A172 (cell line): ENCODE measurements at regions not wholly inside any gene's neighbourhood (a gene's known extent, or its start where the extent isn't known, plus 50 kb on each side); places are given as distances from the start of the nearest gene placed in this dataset.
A peak's percentile ranks its signal among the peaks of the same experiment; 100 is the strongest.
"Not testable (repeated sequence)": the region's sequence is repeated elsewhere in the genome, so short reads cannot be mapped to it uniquely, and the experiment has no call there.

ENCODE experiments used
- DNase-seq: peaks from one replicate; pipeline ENCODE4 v3.0.0-alpha.2; 2015; ENCODE audit warnings: low spot score

DNA sequence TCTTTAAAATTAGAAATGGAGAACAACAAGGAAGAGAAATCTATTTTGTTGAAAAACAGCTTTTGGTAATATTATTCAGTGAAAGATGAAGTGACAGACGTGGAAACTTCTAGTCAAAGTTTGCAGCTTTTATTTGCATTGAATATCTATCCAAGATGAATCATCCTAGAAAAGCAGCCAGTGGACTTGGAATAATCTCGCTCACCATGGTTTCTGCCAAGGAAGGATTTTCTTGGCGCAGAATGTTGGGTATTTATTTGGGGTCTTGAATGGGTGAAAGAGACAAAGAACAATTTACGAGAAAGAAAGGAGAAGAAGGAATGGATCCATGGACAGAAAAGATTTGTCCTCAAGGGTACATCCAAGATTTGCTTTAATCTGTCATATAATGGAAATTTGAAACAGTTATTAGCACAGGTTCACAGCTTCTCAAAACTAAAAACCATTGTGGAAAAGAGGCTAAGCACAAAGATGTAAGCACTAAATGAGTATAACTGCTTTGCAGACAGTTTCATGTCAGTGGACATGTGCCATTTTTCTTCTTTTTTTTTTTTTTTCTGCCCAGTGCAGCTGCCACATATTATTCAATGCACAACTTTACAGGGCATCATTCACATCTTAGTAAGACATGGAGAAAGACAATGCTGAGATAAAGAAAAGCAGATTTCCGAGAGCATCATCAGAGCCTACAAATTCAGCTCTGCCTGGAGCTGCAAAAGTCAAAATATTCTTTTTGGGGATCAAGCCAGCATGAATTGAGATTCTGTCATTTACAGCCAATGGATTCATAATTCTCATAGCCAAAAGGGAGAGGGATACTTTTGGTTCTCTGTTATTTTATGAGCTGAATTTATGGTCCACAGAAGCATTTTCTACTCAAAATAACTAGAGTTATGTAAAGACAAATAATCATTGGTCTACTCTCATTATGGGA, 333.7 kb downstream of the DAD1 start:
- no peak for DNase-seq

GRCh38 chr14:22252686-22253085, 336.3 kb downstream of the DAD1 start:
- DNase-seq = no peak

DNA sequence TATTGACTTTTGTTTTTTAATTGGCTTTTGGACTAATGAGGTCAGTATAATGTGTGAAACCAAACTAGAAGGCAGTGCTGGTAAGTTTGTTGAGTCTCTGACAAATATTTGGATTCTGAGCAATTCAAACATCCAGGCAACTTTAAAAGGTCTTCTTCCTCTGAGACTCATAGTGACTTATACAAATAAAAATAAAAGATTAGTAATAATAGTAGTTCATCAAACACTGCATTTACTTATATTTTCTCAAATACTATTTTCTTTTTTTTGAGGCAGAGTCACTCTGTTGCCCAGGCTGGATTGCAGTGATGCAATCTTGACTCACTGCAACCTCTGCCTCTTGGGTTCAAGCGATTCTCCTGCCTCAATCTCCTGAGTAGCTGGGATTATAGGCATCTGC, 337.9 kb downstream of the DAD1 start:
- no peak for DNase-seq

GRCh38 chr14:22249770-22250169, 339.3 kb downstream of the DAD1 start:
- no peak for DNase-seq

DNA sequence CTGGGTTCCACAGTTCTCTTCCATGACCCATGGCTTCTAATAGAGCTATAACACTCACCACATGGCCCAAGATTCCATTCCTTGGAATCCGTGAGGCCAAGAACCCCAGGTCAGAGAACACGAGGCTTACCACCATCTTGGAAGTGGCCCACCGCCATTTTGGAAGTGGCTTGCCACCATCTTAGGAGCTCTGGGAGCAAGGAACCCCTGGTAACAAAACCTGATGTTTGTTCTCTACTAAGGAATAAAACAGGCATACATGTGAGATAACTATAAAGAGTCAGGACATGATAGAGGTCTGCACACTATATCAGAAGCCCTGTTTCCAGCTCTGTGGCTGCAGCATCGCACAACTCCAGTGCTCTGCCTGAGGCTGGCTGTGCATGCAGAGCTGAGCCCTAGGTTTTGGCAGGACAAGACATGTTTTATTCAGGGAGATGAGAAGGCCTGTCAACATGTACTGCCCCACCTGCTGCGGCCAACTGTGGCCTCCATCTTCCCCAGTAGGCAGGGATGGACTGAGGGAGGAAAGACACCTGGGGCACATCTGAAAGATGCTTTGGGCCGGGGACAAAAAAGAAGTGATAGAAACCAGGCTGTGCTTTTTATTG, 344.9 kb downstream of the DAD1 start:
- DNase-seq = no peak

- not testable (repeated sequence) for DNase-seq
Measured at GRCh38 chr14:22238320-22238719, 350.7 kb downstream of the DAD1 start.

GRCh38 chr14:22233377-22233776, 355.6 kb downstream of the DAD1 start:
- no peak for DNase-seq

GRCh38 chr14:22232933-22233332, 356.1 kb downstream of the DAD1 start:
- DNase-seq = no peak

GRCh38 chr14:22232486-22232885, 356.5 kb downstream of the DAD1 start:
- DNase-seq = no peak

DNA sequence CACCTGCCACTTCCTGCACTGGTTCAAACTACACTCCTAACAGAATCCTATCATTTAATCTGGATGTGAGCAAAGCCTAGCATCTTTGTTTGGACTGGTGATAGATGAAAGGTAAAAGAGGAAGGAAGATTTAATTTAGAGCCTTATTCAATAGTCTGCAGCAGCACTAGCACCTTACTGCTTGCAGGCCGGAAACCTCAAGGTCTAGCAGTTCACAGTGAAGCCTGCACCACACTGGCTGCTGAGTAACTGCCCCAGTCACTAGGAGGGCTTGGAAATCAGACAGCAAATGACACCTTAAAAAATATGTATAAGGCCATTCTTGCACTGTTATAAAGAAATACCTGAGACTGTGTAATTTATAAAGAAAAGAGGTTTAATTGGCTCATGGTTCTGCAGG, 358.0 kb downstream of the DAD1 start:
- DNase-seq = no peak

DNA sequence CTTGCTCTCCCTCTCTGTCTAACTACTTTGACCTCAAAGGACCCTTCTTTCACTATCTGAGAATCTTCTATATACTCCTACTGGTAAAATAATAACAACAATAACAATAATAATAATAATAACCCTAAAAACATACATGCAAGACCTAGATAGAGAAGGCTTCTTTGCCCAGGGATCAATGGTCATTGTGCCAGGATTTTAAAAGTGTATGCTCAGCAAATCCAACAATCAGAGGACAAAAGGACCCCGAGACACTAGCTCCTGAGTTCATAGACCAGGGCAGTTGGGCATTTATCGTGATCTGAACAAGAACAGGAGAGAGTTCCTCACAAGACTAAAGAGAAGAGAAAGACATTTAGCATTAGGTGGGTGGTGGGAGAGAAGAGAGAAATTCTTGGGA, 358.5 kb downstream of the DAD1 start:
- DNase-seq = no peak

DNA sequence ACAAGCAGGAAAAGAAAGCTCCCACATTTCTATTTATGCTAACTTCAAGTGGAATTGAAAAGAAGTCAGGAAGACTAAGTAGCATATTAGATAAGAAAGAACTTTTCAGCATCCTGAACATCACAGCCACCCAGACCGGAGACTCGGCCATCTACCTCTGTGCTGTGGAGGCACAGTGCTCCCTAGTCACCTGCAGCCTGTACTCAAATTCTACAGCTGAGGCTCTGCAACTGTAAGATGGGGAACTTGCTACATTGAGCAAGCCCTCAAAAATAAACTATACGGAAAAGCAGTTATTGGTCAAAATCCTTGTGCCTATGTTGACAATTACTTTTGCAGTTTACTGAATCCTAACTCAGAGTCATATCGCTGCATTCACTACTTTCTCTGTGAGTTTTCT, 361.9 kb downstream of the DAD1 start:
- no peak for DNase-seq

DNA sequence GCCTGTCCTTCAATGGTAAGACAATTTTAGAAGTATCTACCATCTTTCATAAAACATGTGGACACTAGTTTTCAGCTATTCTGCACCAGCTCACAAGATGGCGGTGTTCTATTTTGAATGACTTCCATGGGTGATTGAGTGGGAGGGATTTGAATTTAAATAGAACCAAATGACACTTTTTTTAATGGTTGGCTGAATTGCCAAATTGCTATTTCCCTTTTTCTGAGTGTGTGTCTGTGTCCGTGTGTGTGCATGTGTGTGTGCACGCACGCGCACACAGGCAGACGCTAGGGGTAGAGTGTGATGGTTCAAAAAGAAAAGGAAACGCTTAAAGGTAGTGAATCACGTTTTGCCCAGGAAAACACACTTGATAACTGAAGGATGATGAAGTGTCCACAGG, 362.6 kb downstream of the DAD1 start:
- DNase-seq = no peak

GRCh38 chr14:22225516-22226140, 363.4 kb downstream of the DAD1 start:
- no peak for DNase-seq

- peak; percentile 8 for DNase-seq
Measured at GRCh38 chr14:22221508-22221907, 367.5 kb downstream of the DAD1 start.

DNA sequence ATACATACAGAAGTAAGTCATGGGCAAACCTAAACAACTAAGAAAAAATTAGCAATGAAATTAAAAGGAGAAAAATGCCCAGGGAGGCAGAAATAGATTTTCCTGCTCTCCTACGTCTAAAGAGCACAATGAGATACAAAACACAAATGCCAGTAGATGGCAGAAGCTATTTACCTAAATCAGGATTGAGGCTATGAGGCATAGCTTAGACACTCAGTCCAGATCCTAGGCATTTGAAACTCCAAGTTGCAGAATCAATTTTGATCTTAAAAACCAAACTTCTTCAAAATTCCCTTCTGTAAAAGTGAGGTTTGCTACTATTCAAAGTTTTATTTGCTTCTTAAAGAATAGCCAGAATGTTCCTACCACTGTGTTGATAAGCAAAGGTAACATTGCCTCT, 368.6 kb downstream of the DAD1 start:
- DNase-seq = no peak

DNA sequence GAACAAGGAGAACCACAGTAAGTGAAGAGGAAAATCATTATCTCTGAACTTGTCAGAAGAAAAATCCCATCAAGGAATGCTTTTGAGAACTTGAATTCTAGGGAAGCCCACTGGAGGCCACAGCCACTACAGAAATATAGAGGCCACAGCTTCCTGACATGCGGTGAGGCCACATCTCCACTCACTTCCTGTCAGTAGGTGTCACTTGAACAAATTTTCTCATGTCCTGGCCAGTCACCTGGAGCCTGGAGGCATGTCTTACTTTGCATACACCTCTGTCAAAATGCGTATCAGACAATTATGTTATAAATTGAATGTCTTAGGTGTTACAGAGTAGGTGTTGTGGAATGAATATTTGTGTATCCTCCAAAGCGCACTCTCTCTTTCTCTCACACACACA, 370.3 kb downstream of the DAD1 start:
- DNase-seq = no peak

DNA sequence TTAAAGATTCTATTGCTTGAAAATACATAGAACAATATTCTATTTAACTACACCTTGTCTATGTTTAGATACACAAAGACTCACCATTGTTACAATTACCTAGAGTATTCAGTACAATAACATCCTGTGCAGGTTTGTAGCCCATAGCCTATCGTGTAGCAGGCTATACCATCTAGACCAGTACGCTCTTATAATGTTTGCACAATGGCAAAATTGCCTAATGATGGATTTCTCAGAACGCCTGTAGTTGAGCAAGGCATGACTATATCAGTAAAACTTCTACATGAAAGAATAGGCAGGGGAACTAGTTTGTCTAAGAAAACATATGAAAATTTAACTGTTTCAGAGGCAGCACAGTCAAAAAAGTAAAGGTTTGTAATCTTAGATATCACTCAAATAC, 375.9 kb downstream of the DAD1 start:
- no peak for DNase-seq

DNA sequence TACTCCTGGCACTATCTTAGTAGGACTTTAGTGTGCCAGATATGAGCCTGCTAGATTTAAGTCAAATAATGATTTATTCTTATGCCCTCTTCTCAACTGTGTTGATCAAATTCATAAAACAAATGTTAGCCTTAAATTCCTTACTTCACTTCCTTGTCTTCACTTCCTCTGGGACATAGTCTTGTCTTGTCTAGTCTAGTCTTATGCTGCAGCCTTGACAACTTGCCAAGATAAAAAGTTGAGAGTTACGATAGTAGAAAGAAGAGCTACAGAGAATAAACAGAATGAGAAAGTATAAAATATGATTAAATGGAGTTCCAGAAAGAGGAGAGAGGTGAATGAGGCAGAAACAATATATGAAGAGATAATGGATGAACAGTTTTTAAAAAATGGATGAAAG, 378.1 kb downstream of the DAD1 start:
- no peak for DNase-seq

GRCh38 chr14:22210026-22210425, 379.0 kb downstream of the DAD1 start:
- DNase-seq = no peak

GRCh38 chr14:22203036-22203435, 386.0 kb downstream of the DAD1 start:
- DNase-seq = no peak

- no peak for DNase-seq
Measured at GRCh38 chr14:22202313-22202712, 386.7 kb downstream of the DAD1 start.
